22Rv1 (cell line): ENCODE measurements at regions not wholly inside any gene's neighbourhood (a gene's known extent, or its start where the extent isn't known, plus 50 kb on each side); places are given as distances from the start of the nearest gene placed in this dataset.

Source experiments
- ZFX ChIP-seq: fragments of 450-650 bp; IDR thresholded peaks from 2 replicates; pipeline ENCODE4 v1.6.1; 2017; ENCODE audit warnings: antibody characterized with exemption, borderline replicate concordance
- TF ChIP-seq, protein P1 (sequence below): fragments of 450-650 bp; IDR thresholded peaks from 2 replicates; pipeline ENCODE4 v1.5.1; 2017; ENCODE audit warnings: mild to moderate bottlenecking

DNA sequence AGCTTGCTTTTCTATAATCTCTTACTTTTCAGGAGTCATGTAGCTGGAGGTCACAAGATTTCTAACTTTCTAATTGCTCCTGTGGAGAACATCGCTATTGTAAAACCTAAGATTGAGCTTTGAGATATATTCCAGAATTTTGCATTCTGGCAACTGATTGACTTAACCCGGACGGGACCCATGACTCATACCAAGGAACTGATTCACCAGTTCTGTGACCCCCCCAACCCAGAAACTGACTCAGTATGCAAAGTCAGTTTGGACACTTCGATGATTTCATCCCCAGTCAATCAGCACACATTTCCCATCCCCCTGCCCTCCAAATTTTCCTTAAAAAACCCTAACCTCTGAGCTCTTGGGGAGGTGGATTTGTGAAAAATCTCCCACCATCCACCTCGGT lies 396.5 kb upstream of the GBE1 start:
- TF ChIP-seq, protein P1, sequence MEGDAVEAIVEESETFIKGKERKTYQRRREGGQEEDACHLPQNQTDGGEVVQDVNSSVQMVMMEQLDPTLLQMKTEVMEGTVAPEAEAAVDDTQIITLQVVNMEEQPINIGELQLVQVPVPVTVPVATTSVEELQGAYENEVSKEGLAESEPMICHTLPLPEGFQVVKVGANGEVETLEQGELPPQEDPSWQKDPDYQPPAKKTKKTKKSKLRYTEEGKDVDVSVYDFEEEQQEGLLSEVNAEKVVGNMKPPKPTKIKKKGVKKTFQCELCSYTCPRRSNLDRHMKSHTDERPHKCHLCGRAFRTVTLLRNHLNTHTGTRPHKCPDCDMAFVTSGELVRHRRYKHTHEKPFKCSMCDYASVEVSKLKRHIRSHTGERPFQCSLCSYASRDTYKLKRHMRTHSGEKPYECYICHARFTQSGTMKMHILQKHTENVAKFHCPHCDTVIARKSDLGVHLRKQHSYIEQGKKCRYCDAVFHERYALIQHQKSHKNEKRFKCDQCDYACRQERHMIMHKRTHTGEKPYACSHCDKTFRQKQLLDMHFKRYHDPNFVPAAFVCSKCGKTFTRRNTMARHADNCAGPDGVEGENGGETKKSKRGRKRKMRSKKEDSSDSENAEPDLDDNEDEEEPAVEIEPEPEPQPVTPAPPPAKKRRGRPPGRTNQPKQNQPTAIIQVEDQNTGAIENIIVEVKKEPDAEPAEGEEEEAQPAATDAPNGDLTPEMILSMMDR, result no peak
- TF ChIP-seq ZFX, result no peak
